ENCODE measurements at regions not wholly inside any gene's neighbourhood (a gene's known extent, or its start where the extent isn't known, plus 50 kb on each side); places are given as distances from the start of the nearest gene placed in this dataset.

GRCh38 chr5:96338624-96339415 lies 94.2 kb downstream of the PCSK1 start:
- TF ChIP-seq CTCF (IDR thresholded peaks at IDR 0.05) (no peak), ZFX (IDR thresholded peaks at IDR 0.05; ENCODE audit: borderline replicate concordance) (no peak)
